ENCODE measurements at regions not wholly inside any gene's neighbourhood (a gene's known extent, or its start where the extent isn't known, plus 50 kb on each side); places are given as distances from the start of the nearest gene placed in this dataset.

- TF ChIP-seq CREB1 (CRISPR knock-in tag; IDR thresholded peaks at IDR 0.05; ENCODE audit: low read depth) (no peak), POLR2AphosphoS5 (IDR thresholded peaks at IDR 0.05; ENCODE audit: low read depth) (no peak), ZNF462 (CRISPR knock-in tag; IDR thresholded peaks at IDR 0.05) (no peak), EZH2phosphoT487 (IDR thresholded peaks at IDR 0.05; ENCODE audit: unreplicated experiment) (no peak), NANOG (IDR thresholded peaks at IDR 0.05; ENCODE audit: borderline replicate concordance) (no peak)
Observed at GRCh38 chr14:43522901-43523300, 984.2 kb downstream of the FSCB start (continued).

- Histone ChIP-seq H3K36me3 (ENCODE audit: insufficient read depth) (no peaks in the 10 kb centered on the region), H3F3A (replicated peaks; ENCODE audit: low read depth) (no peaks in the 10 kb centered on the region), H4K20me1 (replicated peaks; ENCODE audit: insufficient read depth) (no peaks in the 10 kb centered on the region), H3K9me2 (ENCODE audit: insufficient read depth) (no peaks in the 10 kb centered on the region; the same call in 1 of the 2 replicates), H3K4me3 (no peak overlapping the region), H3K27ac (ENCODE audit: low read depth) (no peak overlapping the region), H3K79me2 (replicated peaks; ENCODE audit: insufficient read depth) (no peaks in the 10 kb centered on the region), H2AFZ (no peak overlapping the region), H3K4me2 (no peak overlapping the region), H3K4me1 (ENCODE audit: insufficient read depth) (no peaks in the 10 kb centered on the region), H3K27me3 (ENCODE audit: insufficient read depth) (no peaks in the 10 kb centered on the region)
- no peaks in the 10 kb centered on the region for H3K9me3 Mint-ChIP-seq
- no peak for ATAC-seq
- H3K36me3 Mint-ChIP-seq (ENCODE audit: low read depth) = no peaks in the 10 kb centered on the region
- H3K27ac Mint-ChIP-seq = no peak overlapping the region
- H3K27me3 Mint-ChIP-seq (ENCODE audit: insufficient read depth, low read depth, poor library complexity) = no peaks in the 10 kb centered on the region
- no peak for TF ChIP-seq CREB1 (CRISPR knock-in tag; IDR thresholded peaks at IDR 0.05; ENCODE audit: low read depth)
- no peak for TF ChIP-seq STAT1 (IDR thresholded peaks at IDR 0.05; ENCODE audit: unreplicated experiment)
- DNase-seq (ENCODE audit: low spot score) = no peak
- H3K4me3 Mint-ChIP-seq = no peak overlapping the region
- no peaks in the 10 kb centered on the region for H3K4me1 Mint-ChIP-seq
Observed at GRCh38 chr14:43522191-43522590, 984.9 kb downstream of the FSCB start.

Measured in GM23338 (cell line).